ENCODE measurements at regions not wholly inside any gene's neighbourhood (a gene's known extent, or its start where the extent isn't known, plus 50 kb on each side); places are given as distances from the start of the nearest gene placed in this dataset.

GRCh38 chr10:8912108-8912507 is 857.6 kb downstream of the GATA3 start:
- TF ChIP-seq NFE2L2 (conservative IDR thresholded peaks at IDR 0.05; ENCODE audit: low read length): no peak
- no peak for TF ChIP-seq CTCF (IDR thresholded peaks at IDR 0.05)
- no peak for TF ChIP-seq ESRRA (IDR thresholded peaks at IDR 0.05; ENCODE audit: borderline replicate concordance, low read length)
- no peak for TF ChIP-seq RAD21 (conservative IDR thresholded peaks at IDR 0.05 in 1 of 2, IDR thresholded peaks at IDR 0.05 in 1 of 2)
